HEK293 (cell line): ENCODE measurements at regions not wholly inside any gene's neighbourhood (a gene's known extent, or its start where the extent isn't known, plus 50 kb on each side); places are given as distances from the start of the nearest gene placed in this dataset.

Source experiments
- YY1 ChIP-seq: fragments of 450-650 bp; formaldehyde crosslinking; IDR thresholded peaks from 2 replicates; pipeline ENCODE4 v1.5.1; 2018; ENCODE audit warnings: missing biosample characterization, missing genetic modification characterization
- ZFP3 ChIP-seq: fragments of 450-650 bp; formaldehyde crosslinking; IDR thresholded peaks from 2 replicates; pipeline ENCODE4 v1.5.1; 2016; ENCODE audit warnings: low read depth, missing biosample characterization, missing genetic modification characterization
- ZNF239 ChIP-seq: fragments of 450-650 bp; formaldehyde crosslinking; IDR thresholded peaks from 2 replicates; pipeline ENCODE4 v1.5.1; 2016; ENCODE audit warnings: missing biosample characterization, missing genetic modification characterization
- ZNF341 ChIP-seq: fragments of 450-650 bp; formaldehyde crosslinking; IDR thresholded peaks from 2 replicates; pipeline ENCODE4; 2016; ENCODE audit warnings: low read depth, missing biosample characterization, missing genetic modification characterization
- ZNF521 ChIP-seq: fragments of 450-650 bp; formaldehyde crosslinking; IDR thresholded peaks from 2 replicates; pipeline ENCODE4 v1.5.1; 2017; ENCODE audit warnings: missing biosample characterization, mild to moderate bottlenecking, missing genetic modification characterization
- ZNF768 ChIP-seq: fragments of 450-650 bp; formaldehyde crosslinking; IDR thresholded peaks from 2 replicates; pipeline ENCODE4 v1.5.1; 2018; ENCODE audit warnings: missing biosample characterization, mild to moderate bottlenecking, missing genetic modification characterization
- TF ChIP-seq, protein P1 (sequence below): fragments of 450-650 bp; formaldehyde crosslinking; IDR thresholded peaks from 2 replicates; pipeline ENCODE4 v1.5.1; 2016; ENCODE audit warnings: missing biosample characterization, missing genetic modification characterization
- TF ChIP-seq, protein P2 (sequence below): fragments of 450-650 bp; formaldehyde crosslinking; optimal IDR thresholded peaks from 2 replicates; pipeline ENCODE3; 2016; ENCODE audit warnings: missing biosample characterization, mild to moderate bottlenecking, missing genetic modification characterization
- TF ChIP-seq, protein P3 (sequence below): fragments of 450-650 bp; formaldehyde crosslinking; IDR thresholded peaks from 2 replicates; pipeline ENCODE4 v1.5.1; 2016; ENCODE audit warnings: missing biosample characterization, missing genetic modification characterization, borderline replicate concordance

DNA sequence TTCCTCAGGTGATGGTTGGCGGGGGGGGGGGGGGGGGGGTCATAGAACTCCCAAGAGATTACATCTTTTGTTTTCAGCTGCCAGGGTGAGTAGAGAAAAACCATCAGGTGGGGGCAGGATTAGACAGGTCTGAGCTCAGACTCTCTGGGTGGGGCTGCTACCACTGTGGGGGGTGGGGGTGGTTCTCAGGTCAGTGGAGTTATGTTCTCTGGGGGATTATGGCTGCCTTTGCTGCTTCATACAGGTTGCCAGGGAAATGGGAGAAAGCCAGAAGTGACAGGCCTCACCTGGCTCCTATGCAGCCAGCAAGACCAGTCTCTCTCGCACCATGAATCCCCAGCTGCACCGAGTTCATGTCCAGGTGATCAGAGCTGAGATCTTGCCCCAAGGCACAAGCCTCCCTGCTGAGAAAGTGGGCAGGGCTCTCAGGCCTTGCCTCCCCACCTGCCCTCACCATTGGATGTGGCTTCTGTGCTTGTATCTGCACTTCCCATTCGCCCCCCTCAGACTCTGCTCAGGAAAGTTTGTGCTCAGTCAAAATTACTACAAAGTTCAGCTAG, 828.1 kb downstream of the MCTP2 start:
- TF ChIP-seq, protein P1, sequence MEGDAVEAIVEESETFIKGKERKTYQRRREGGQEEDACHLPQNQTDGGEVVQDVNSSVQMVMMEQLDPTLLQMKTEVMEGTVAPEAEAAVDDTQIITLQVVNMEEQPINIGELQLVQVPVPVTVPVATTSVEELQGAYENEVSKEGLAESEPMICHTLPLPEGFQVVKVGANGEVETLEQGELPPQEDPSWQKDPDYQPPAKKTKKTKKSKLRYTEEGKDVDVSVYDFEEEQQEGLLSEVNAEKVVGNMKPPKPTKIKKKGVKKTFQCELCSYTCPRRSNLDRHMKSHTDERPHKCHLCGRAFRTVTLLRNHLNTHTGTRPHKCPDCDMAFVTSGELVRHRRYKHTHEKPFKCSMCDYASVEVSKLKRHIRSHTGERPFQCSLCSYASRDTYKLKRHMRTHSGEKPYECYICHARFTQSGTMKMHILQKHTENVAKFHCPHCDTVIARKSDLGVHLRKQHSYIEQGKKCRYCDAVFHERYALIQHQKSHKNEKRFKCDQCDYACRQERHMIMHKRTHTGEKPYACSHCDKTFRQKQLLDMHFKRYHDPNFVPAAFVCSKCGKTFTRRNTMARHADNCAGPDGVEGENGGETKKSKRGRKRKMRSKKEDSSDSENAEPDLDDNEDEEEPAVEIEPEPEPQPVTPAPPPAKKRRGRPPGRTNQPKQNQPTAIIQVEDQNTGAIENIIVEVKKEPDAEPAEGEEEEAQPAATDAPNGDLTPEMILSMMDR (tag by site-specific recombination) = no peak
- TF ChIP-seq, protein P2, sequence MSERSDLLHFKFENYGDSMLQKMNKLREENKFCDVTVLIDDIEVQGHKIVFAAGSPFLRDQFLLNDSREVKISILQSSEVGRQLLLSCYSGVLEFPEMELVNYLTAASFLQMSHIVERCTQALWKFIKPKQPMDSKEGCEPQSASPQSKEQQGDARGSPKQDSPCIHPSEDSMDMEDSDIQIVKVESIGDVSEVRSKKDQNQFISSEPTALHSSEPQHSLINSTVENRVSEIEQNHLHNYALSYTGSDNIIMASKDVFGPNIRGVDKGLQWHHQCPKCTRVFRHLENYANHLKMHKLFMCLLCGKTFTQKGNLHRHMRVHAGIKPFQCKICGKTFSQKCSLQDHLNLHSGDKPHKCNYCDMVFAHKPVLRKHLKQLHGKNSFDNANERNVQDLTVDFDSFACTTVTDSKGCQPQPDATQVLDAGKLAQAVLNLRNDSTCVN = no peak
- TF ChIP-seq ZNF341 (tag by site-specific recombination) (no peak), ZNF521 (tag by site-specific recombination) (no peak), ZNF239 (tag by site-specific recombination) (no peak), YY1 (tag by site-specific recombination) (no peak), ZNF768 (no peak), ZFP3 (no peak)
- TF ChIP-seq, protein P3, sequence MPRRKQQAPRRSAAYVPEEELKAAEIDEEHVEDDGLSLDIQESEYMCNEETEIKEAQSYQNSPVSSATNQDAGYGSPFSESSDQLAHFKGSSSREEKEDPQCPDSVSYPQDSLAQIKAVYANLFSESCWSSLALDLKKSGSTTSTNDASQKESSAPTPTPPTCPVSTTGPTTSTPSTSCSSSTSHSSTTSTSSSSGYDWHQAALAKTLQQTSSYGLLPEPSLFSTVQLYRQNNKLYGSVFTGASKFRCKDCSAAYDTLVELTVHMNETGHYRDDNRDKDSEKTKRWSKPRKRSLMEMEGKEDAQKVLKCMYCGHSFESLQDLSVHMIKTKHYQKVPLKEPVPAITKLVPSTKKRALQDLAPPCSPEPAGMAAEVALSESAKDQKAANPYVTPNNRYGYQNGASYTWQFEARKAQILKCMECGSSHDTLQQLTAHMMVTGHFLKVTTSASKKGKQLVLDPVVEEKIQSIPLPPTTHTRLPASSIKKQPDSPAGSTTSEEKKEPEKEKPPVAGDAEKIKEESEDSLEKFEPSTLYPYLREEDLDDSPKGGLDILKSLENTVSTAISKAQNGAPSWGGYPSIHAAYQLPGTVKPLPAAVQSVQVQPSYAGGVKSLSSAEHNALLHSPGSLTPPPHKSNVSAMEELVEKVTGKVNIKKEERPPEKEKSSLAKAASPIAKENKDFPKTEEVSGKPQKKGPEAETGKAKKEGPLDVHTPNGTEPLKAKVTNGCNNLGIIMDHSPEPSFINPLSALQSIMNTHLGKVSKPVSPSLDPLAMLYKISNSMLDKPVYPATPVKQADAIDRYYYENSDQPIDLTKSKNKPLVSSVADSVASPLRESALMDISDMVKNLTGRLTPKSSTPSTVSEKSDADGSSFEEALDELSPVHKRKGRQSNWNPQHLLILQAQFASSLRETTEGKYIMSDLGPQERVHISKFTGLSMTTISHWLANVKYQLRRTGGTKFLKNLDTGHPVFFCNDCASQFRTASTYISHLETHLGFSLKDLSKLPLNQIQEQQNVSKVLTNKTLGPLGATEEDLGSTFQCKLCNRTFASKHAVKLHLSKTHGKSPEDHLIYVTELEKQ (tag by site-specific recombination) = no peak
